Prostate gland (tissue), 2 donors: ENCODE measurements at regions not wholly inside any gene's neighbourhood (a gene's known extent, or its start where the extent isn't known, plus 50 kb on each side); places are given as distances from the start of the nearest gene placed in this dataset.

ENCODE experiments used
- DNase-seq: peaks from one replicate; pipeline ENCODE4 v3.0.0-alpha.2; 2019; ENCODE audit warnings: low spot score
- H3K27ac ChIP-seq, 2 donors: fragments of 200-600 bp; sonication (generic); 2 replicates each; pipeline ENCODE4 v1.5.1; 2017 to 2019
- H3K27me3 ChIP-seq: fragments of 200-600 bp; sonication (generic); replicated peaks from 2 replicates; pipeline ENCODE4 v1.5.1; 2019; ENCODE audit not compliant: insufficient read depth
- H3K36me3 ChIP-seq, 2 donors: fragments of 200-600 bp; sonication (generic); 1 replicate in 1 of 2; 2 replicates in 1 of 2; pipeline versions ENCODE4 v1.5.1 to v1.8.1; 2017 to 2019
- H3K4me1 ChIP-seq: fragments of 200-600 bp; sonication (generic); replicated peaks from 2 replicates; pipeline ENCODE4 v1.5.1; 2019
- H3K4me3 ChIP-seq, 2 donors: fragments of 200-600 bp; sonication (generic); 2 replicates each; pipeline ENCODE4 v1.5.1; 2017 to 2019
- H3K9me3 ChIP-seq: fragments of 200-600 bp; sonication (generic); 2 replicates; pipeline ENCODE4 v1.5.1; 2017
- POLR2A ChIP-seq: fragments of 450-650 bp; IDR thresholded peaks from one replicate; pipeline ENCODE4 v1.6.1; 2016; ENCODE audit warnings: antibody characterized with exemption, mild to moderate bottlenecking
- POLR2AphosphoS5 ChIP-seq: sonication (generic); formaldehyde crosslinking; IDR thresholded peaks from one replicate; pipeline ENCODE4 v1.6.1; 2017; ENCODE audit warnings: antibody characterized with exemption
- WGBS: methylation state at CpG from one replicate; pipeline ENCODE4 v1.1.5; 2018; 5-methylcytosine and 5-hydroxymethylcytosine counted together
- intact Hi-C: fragments of 100-400 bp; cut with DNase I; formaldehyde crosslinking; loops from one replicate; pipeline ENCODE4 v1.14.2; 2022
- TF ChIP-seq, protein P1 (sequence below), 4 experiments: fragments of 200-600 bp in 2 of 4; fragments of 450-650 bp in 2 of 4; sonication (generic) in 2 of 4; IDR thresholded peaks; 1 replicate in 3 of 4; 2 replicates in 1 of 4; pipeline ENCODE4 v1.5.1; 2016 to 2019; ENCODE audit warnings: antibody characterized with exemption in 4 of 4, mild to moderate bottlenecking in 2 of 4, moderate library complexity in 2 of 4

DNA sequence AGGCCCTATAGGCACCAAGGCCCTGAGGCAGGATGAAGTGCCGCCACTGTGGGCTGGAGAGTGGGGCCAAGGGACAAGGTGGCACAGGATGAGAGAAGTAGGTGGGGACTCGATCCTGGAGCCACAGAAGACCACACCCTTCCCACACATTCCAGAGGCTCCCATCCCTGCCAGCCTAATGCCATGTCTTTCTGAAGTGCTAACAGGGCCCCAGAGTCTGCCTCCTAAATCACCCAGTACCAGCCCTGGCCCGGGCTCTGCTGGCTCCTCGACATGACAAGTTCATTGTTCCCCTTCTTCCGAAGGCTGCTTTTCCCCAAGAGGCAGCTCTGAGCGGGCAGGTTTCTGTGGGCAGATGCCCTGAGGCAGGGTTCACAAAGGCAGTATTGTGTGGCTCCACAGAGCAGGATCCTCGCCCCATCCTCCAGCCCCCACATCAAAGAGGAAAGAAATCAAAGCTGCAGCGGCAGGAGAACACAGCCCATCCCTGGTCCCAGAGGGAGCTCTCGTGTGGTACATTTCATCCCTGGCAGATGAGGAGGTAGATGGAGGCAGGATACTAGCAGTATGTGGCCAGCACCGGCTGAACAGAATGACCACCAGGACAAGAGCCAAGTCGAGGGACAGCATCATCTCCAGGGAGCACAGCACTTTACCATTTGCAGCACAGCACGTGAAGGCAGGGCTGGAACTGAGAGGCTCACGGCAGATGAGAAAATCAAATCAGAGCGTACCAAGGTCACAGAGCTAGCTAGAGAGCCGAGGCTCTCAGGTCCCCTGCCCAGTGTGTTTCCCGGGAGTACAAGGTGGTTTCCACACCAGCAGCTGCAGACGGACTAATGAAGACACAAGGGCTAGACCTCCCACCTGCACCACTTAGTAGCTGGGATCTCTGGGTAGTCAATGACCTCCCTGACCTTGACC, 64.8 kb downstream of the SYF2 start:
- Histone ChIP-seq H3K27me3 (no peaks in the 10 kb centered on the region), H3K9me3 (no peaks in the 10 kb centered on the region), H3K36me3 (no peaks in the 10 kb centered on the region), H3K4me3 (no peak overlapping the region), H3K4me1 (no peaks in the 10 kb centered on the region), H3K27ac (no peak overlapping the region)
- DNase-seq = no peak
- 36% methylated on average over 17 of the region's 17 CpGs for WGBS
- TF ChIP-seq POLR2A (no peak), POLR2AphosphoS5 (no peak)
- TF ChIP-seq, protein P1, sequence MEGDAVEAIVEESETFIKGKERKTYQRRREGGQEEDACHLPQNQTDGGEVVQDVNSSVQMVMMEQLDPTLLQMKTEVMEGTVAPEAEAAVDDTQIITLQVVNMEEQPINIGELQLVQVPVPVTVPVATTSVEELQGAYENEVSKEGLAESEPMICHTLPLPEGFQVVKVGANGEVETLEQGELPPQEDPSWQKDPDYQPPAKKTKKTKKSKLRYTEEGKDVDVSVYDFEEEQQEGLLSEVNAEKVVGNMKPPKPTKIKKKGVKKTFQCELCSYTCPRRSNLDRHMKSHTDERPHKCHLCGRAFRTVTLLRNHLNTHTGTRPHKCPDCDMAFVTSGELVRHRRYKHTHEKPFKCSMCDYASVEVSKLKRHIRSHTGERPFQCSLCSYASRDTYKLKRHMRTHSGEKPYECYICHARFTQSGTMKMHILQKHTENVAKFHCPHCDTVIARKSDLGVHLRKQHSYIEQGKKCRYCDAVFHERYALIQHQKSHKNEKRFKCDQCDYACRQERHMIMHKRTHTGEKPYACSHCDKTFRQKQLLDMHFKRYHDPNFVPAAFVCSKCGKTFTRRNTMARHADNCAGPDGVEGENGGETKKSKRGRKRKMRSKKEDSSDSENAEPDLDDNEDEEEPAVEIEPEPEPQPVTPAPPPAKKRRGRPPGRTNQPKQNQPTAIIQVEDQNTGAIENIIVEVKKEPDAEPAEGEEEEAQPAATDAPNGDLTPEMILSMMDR (IDR thresholded peaks at IDR 0.05) = no peak
- intact Hi-C loops = no loop called here

DNA sequence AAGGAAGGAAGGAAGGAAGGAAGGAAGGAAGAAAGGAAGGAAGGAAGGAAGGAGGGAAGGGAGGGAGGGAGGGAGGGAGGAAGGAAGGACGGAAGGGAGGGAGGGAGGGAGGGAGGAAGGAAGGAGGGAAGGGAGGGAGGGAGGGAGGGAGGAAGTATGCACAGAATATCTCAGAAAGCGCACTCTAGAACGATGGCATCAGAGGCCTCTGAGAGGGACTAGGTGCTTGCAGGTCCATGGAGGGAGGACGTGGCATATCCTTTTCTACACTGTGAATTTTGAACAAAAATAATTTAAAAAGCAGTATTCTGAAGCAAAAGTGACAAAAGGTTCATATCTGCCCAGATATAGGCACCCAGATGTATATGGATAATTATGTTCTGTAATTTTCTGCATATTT, 65.5 kb downstream of the SYF2 start:
- WGBS = 80% methylated on average over 3 of the region's 4 CpGs
- Histone ChIP-seq H3K36me3 (no peaks in the 10 kb centered on the region), H3K4me3 (no peak overlapping the region), H3K27ac (no peak overlapping the region), H3K4me1 (no peaks in the 10 kb centered on the region), H3K9me3 (no peaks in the 10 kb centered on the region), H3K27me3 (no peaks in the 10 kb centered on the region)
- no peak for DNase-seq
- intact Hi-C loops = no loop called here
- TF ChIP-seq POLR2A (no peak), POLR2AphosphoS5 (no peak)
- TF ChIP-seq, protein P1 (IDR thresholded peaks at IDR 0.05) = no peak

DNA sequence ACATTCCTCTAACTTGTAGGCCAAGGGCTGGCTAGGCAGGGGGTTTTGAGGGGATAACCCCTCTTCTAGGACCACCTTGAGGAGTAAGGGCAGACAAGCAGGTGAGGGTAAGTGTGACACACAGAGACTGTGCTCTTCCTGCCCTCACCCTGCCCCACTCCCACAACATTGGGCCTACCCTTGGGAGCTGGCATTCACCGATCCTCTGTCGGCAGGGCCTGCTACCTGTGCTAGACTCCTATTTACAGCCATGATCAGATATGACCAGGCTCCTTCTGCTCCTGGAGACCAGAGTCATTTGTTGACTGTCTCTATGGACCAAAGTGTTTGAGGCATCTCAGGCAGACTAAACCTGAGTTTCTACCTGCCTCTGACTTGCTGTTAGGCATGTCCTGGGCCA, 68.3 kb downstream of the SYF2 start:
- intact Hi-C loops = no loop called here
- no peaks in the 10 kb centered on the region for H3K27me3 ChIP-seq
- H3K27ac ChIP-seq = no peak overlapping the region
- H3K9me3 ChIP-seq = no peaks in the 10 kb centered on the region
- H3K4me3 ChIP-seq = no peak overlapping the region
- no peaks in the 10 kb centered on the region for H3K4me1 ChIP-seq
- WGBS = 100% methylated on average over 2 of the region's 2 CpGs
- DNase-seq = no peak
- no peaks in the 10 kb centered on the region for H3K36me3 ChIP-seq
- TF ChIP-seq POLR2AphosphoS5 (no peak), POLR2A (no peak)
- TF ChIP-seq, protein P1 (IDR thresholded peaks at IDR 0.05) = no peak

DNA sequence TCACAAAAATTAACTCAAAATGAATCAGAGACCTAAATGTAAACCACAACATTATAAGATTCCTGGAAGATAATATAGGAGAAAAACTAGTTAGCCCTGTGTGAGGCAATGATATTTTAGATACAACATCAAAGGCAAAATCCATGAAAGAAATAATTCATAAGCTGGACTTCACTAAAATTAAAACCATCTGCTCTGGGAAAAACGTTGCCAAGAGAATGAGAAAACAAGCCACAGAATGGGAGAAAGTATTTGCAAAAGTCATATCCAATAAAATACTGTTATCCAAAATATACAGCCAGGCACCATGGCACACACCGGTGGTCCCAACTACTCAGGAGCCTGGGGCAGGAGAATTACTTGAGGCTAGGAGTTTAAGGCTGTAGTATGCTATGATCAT, 70.3 kb downstream of the SYF2 start:
- TF ChIP-seq POLR2AphosphoS5 (no peak), POLR2A (no peak)
- TF ChIP-seq, protein P1 (IDR thresholded peaks at IDR 0.05) = no peak
- Histone ChIP-seq H3K27ac (no peak overlapping the region), H3K4me3 (no peak overlapping the region), H3K4me1 (no peaks in the 10 kb centered on the region), H3K27me3 (no peaks in the 10 kb centered on the region), H3K36me3 (no peaks in the 10 kb centered on the region), H3K9me3 (no peaks in the 10 kb centered on the region)
- intact Hi-C loops = no loop called here
- no peak for DNase-seq
- 23% methylated on average over 2 of the region's 2 CpGs for WGBS

DNA sequence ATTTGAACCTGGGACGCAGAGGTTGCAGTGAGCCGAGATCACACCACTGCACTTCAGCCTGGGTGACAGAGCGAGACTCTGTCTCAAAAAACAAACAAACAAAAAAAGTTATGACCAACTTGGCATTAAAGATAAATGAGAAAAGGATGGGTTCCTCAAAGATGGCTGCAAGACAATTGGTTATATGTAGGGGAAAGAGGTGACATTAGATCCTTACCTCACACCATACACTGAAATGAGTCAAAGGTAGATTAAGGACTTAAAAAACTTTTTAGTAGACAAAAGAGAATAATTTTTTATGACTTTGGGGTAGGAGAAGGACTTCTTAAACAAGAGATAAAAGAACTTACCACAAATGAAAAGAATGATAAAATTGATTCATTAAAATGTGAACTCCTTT, 74.5 kb downstream of the SYF2 start:
- Histone ChIP-seq H3K4me1 (no peaks in the 10 kb centered on the region), H3K9me3 (no peaks in the 10 kb centered on the region), H3K27ac (no peak overlapping the region), H3K36me3 (no peaks in the 10 kb centered on the region), H3K4me3 (no peak overlapping the region), H3K27me3 (no peaks in the 10 kb centered on the region)
- TF ChIP-seq POLR2AphosphoS5 = no peak
- no peak for DNase-seq
- intact Hi-C loops = no loop called here
- WGBS = 93% methylated on average over 3 of the region's 3 CpGs
